Heart left ventricle (tissue), 13 donors: ENCODE measurements at regions not wholly inside any gene's neighbourhood (a gene's known extent, or its start where the extent isn't known, plus 50 kb on each side); places are given as distances from the start of the nearest gene placed in this dataset.

Source experiments
- POLR2A ChIP-seq, 2 donors: fragments of 450-650 bp; IDR thresholded peaks; one replicate each; pipeline ENCODE4 v1.6.1; 2017; ENCODE audit warnings: antibody characterized with exemption in 2 of 2, mild to moderate bottlenecking in 2 of 2, moderate library complexity in 2 of 2
- TF ChIP-seq, protein P1 (sequence below), 12 donors: fragments of 200-600 bp; sonication (generic) in 4 of 12; IDR thresholded peaks; one replicate each; pipeline versions ENCODE4 v1.5.0 to v1.8.0; 2018 to 2022; ENCODE audit warnings: antibody characterized with exemption in 12 of 12, mild to moderate bottlenecking in 5 of 12
- donor health status: ischemic (EF 13 %, LVEDD 7.1; RV severe dilation, severe dysfunction).
- donor health status: DM: no; HTN: yes; CAD: no.
- donor health status: DM: no; HTN: no; CAD: no.
- donor health status: ischemic (EF 25% LVEDD 6.9; RV normal size, moderate dysfunction).
- donor health status: ischemic (EF 25% LVEDD 5.7; RV mildly dilated, moderate dysfunction).
- donor health status: ischemic (EF 35%, LVEDD 5.7; RV mildly dilated, moderate dysfunction).
- donor health status: nonischemic (EF 11% LVEDD 7.7; RV severe dilation, severe dysfunction).
- donor health status: DM: yes; HTN: yes; CAD: no.
- donor health status: PGD.
- donor health status: ischemic (EF 29% LVEDD 5.4; RV normal size, mild dysfunction).
- donor health status: nonischemic (EF 23%, LVEDD 6.1; RV moderate dilation, normal function).

GRCh38 chr18:70663141-70663540, 374.3 kb downstream of the SOCS6 start:
- TF ChIP-seq, protein P1, sequence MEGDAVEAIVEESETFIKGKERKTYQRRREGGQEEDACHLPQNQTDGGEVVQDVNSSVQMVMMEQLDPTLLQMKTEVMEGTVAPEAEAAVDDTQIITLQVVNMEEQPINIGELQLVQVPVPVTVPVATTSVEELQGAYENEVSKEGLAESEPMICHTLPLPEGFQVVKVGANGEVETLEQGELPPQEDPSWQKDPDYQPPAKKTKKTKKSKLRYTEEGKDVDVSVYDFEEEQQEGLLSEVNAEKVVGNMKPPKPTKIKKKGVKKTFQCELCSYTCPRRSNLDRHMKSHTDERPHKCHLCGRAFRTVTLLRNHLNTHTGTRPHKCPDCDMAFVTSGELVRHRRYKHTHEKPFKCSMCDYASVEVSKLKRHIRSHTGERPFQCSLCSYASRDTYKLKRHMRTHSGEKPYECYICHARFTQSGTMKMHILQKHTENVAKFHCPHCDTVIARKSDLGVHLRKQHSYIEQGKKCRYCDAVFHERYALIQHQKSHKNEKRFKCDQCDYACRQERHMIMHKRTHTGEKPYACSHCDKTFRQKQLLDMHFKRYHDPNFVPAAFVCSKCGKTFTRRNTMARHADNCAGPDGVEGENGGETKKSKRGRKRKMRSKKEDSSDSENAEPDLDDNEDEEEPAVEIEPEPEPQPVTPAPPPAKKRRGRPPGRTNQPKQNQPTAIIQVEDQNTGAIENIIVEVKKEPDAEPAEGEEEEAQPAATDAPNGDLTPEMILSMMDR (IDR thresholded peaks at IDR 0.05) = no peak
- no peak for TF ChIP-seq POLR2A (IDR thresholded peaks at IDR 0.05)
